Brain microvascular endothelial cell (primary cell): ENCODE measurements at regions not wholly inside any gene's neighbourhood (a gene's known extent, or its start where the extent isn't known, plus 50 kb on each side); places are given as distances from the start of the nearest gene placed in this dataset.

Experiments used
- DNase-seq: peaks from one replicate; pipeline ENCODE4 v3.0.0-alpha.2; 2020
- H3K27ac ChIP-seq: fragments of 250-450 bp; sonication (Bioruptor Pico); 2 replicates; pipeline ENCODE4 v1.5.1; 2020; ENCODE audit warnings: mild to moderate bottlenecking, moderate library complexity
- H3K27me3 ChIP-seq: fragments of 250-450 bp; sonication (Bioruptor Pico); replicated peaks from 2 replicates; pipeline ENCODE4 v1.5.1; 2020; ENCODE audit warnings: mild to moderate bottlenecking
- H3K36me3 ChIP-seq: fragments of 250-450 bp; sonication (Bioruptor Pico); replicated peaks from 2 replicates; pipeline ENCODE4 v1.5.1; 2020; ENCODE audit warnings: mild to moderate bottlenecking
- H3K4me3 ChIP-seq: 2 replicates; pipeline ENCODE4 v1.5.1; 2011; ENCODE audit warnings: low read depth, mild to moderate bottlenecking, control low read depth, low read length, moderate library complexity
- in situ Hi-C: cut with HindIII; loops from 2 replicates; pipeline ENCODE4 v1.10.0; 2017; ENCODE audit warnings: low sequenced_read_pairs, low pct_ligation_motif_present
- TF ChIP-seq, protein P1 (sequence below): IDR thresholded peaks from 2 replicates; pipeline ENCODE4 v1.5.1; 2011; ENCODE audit warnings: low read depth, mild to moderate bottlenecking, moderate library complexity, low read length, control low read depth, inconsistent platforms; ENCODE audit errors: missing control alignments

DNA sequence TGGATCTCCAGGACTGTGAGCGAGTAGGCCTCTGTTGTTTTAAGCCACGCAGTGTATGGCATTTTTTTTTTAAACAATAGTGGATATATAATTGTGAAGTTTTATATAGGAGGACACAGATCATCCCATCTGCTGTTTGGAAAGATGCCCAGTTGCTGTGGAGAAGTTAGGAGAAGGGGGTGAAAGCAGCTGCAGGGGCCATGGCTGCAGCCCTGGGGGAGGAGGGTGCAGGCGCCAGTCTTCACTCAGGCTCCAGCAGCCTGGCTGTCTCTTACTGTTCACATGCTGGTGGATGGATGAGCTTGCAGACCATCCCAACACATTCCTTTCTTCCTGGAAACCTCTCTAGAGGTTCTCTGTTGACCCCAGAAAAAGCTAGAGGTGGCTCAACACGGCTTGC lies 242.3 kb downstream of the TEX29 start:
- in situ Hi-C loops = no loop called here
- no peak overlapping the region for H3K4me3 ChIP-seq

DNA sequence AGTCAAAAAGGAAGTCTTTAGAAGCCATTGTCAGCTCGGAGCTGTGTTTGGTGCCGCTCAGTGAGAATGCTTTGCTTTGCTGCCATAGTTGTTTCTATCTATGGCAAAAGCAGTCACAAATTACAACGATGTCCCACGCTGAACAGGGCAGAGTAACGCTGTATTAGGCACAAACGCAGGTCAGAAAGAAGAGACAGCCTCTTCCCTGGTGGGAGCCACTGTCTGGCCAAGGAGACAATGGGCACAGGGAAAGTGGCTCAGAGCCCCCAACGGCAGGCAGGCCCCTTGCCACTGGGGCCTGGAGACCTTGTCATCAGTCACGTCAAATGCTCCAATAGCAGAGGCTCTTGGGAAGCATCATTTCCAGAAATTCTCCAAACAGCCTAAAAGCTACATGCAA lies 244.2 kb downstream of the TEX29 start:
- TF ChIP-seq, protein P1, sequence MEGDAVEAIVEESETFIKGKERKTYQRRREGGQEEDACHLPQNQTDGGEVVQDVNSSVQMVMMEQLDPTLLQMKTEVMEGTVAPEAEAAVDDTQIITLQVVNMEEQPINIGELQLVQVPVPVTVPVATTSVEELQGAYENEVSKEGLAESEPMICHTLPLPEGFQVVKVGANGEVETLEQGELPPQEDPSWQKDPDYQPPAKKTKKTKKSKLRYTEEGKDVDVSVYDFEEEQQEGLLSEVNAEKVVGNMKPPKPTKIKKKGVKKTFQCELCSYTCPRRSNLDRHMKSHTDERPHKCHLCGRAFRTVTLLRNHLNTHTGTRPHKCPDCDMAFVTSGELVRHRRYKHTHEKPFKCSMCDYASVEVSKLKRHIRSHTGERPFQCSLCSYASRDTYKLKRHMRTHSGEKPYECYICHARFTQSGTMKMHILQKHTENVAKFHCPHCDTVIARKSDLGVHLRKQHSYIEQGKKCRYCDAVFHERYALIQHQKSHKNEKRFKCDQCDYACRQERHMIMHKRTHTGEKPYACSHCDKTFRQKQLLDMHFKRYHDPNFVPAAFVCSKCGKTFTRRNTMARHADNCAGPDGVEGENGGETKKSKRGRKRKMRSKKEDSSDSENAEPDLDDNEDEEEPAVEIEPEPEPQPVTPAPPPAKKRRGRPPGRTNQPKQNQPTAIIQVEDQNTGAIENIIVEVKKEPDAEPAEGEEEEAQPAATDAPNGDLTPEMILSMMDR = no peak
- Histone ChIP-seq H3K36me3 (no peaks in the 10 kb centered on the region), H3K27me3 (no peaks in the 10 kb centered on the region), H3K27ac (no peak overlapping the region), H3K4me3 (no peak overlapping the region)
- in situ Hi-C loops = no loop called here
- no peak for DNase-seq

More for the DNA sequence above, 242.3 kb downstream of the TEX29 start:
- no peaks in the 10 kb centered on the region for H3K36me3 ChIP-seq
- DNase-seq = no peak
- no peaks in the 10 kb centered on the region for H3K27me3 ChIP-seq
- H3K27ac ChIP-seq = no peak overlapping the region
- TF ChIP-seq, protein P1 = no peak

DNA sequence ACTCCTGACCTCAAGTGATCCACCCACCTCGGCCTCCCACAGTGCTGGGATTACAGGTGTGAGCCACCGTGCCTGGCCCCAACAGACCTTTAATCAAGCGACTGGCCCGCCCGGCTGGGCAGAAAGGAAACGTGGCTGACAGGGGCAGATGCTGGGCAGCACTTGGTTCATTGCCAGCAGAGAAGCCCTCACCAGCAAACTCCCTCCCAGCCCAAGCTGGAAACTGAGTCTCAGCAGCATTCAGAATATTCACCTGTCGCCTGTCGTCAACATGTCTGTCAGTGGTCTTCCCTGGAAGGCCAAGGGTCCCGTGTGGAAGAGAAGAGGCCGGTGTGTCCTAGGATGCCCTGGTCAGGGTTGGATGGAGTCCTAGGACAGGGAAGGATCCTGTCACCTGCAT lies 245.0 kb downstream of the TEX29 start:
- Histone ChIP-seq H3K27me3 (no peaks in the 10 kb centered on the region), H3K27ac (no peak overlapping the region), H3K4me3 (no peak overlapping the region), H3K36me3 (no peaks in the 10 kb centered on the region)
- TF ChIP-seq, protein P1 = no peak
- no peak for DNase-seq
- in situ Hi-C loops = no loop called here

DNA sequence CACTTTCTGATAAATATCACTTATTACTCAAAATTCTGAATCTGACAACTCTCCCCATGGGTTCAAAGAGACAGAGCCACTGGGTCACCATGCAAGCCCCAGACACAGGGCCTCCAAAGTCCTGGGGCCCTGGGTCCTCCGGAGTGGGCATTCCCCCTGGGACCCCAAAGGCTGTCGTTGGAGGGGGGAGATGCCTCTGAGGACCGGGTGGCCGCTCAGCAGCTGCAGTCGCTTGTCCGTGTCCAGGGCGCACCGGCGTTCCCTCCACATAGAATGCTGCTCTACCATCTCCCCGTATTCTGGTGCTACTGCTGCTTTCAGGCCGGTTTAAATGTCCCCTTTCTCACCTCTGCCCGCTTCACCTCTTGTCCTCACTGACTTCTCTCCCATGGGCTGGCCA lies 246.1 kb downstream of the TEX29 start:
- in situ Hi-C loops = no loop called here
- no peak for DNase-seq
- Histone ChIP-seq H3K27me3 (no peaks in the 10 kb centered on the region), H3K4me3 (no peak overlapping the region), H3K27ac (no peak overlapping the region), H3K36me3 (no peaks in the 10 kb centered on the region)
- TF ChIP-seq, protein P1 = no peak

- no peaks in the 10 kb centered on the region for H3K36me3 ChIP-seq
- no peak for DNase-seq
- H3K27ac ChIP-seq = no peak overlapping the region
- TF ChIP-seq, protein P1 = no peak
- in situ Hi-C loops = no loop called here
- H3K4me3 ChIP-seq = no peak overlapping the region
- H3K27me3 ChIP-seq = no peaks in the 10 kb centered on the region
Observed at GRCh38 chr13:111567637-111568036, 247.2 kb downstream of the TEX29 start.

DNA sequence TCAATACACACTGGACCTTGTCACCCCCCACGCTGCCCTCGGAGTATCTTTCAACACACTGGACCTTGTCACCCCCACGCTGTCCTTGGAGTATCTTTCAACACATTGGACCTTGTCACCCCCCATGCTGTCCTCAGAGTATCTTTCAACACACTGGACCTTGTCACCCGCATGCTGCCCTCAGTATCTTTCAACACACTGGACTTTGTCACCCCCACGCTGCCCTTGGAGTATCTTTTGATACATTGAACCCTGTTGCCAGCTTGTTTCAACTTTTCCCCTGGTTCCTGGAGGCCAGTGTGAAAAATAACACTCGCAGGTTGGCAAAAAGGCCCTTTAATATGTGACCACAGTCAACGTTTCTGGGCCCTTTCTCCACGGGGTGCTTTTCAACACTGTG lies 247.8 kb downstream of the TEX29 start:
- TF ChIP-seq, protein P1 = no peak
- no peaks in the 10 kb centered on the region for H3K27me3 ChIP-seq
- in situ Hi-C loops = no loop called here
- no peak for DNase-seq
- H3K27ac ChIP-seq = no peak overlapping the region
- H3K4me3 ChIP-seq = no peak overlapping the region
- H3K36me3 ChIP-seq = no peaks in the 10 kb centered on the region
